ENCODE measurements at regions not wholly inside any gene's neighbourhood (a gene's known extent, or its start where the extent isn't known, plus 50 kb on each side); places are given as distances from the start of the nearest gene placed in this dataset.

DNA sequence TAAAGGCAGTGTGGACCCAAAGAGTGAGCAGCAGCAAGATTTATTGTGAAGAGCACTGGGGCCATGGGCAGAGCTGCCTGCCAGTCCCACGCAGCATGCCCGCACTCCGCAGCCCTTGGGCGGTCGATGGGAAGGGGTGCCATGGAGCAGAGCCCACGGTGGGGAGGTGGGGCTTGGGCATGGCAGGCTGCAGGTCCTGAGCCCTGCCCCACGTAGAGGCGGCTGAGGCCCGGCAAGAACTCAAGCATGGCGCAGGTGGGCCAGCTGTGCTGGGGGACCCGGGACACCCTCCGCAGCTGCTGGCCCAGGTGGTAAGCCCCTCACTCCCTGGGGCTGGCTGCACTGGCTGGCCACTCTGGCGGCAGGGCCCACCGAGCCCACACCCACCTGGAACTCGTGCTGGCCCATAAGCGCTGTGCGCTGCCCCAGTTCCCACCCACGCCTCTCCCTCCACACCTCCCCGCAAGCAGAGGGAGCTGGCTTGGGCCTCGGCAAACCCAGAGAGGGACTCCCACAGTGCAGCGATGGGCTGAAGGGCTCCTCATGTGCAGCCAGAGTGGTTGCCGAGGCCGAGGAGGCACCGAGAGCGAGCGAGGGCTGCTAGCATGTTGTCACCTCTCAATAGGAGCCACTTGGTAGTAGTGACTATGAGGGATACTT is 1218.8 kb upstream of the EPHA6 start:
- TF ChIP-seq GATA2 (IDR thresholded peaks at IDR 0.05; ENCODE audit: low read depth, low read length) (no peak), GATA3 (IDR thresholded peaks at IDR 0.05; ENCODE audit: low read depth, low read length) (no peak)
